A673 (cell line): ENCODE measurements at regions not wholly inside any gene's neighbourhood (a gene's known extent, or its start where the extent isn't known, plus 50 kb on each side); places are given as distances from the start of the nearest gene placed in this dataset.

Experiments used
- BruUV-seq: library from RNA; stranded (reverse); fragments of 400-500 nt; replicated peaks from 2 replicates; lab custom pipeline; 2021; lab: Mats Ljungman, UMichigan
- CTCF ChIA-PET: fragments of 300-600 bp; sonication (Branson Sonifier 250); formaldehyde crosslinking; loops from one replicate; lab custom pipeline; 2022; ENCODE audit warnings: antibody characterized with exemption; lab: Charles Lee
- POLR2A ChIA-PET: fragments of 300-600 bp; sonication (Branson Sonifier 250); formaldehyde crosslinking; loops from one replicate; lab custom pipeline; 2022; ENCODE audit warnings: antibody characterized with exemption; ENCODE audit not compliant: low non-redundant PET; lab: Charles Lee
- DNase-seq: peaks from one replicate; pipeline ENCODE4 v3.0.0-alpha.2; 2015; ENCODE audit warnings: low spot score
- H3K27ac ChIP-seq: fragments of 200-600 bp; sonication (generic); 2 replicates; pipeline ENCODE4 v1.5.1; 2016; ENCODE audit warnings: mixed run types, low read depth, mild to moderate bottlenecking, mixed read lengths, antibody characterized with exemption, low read length; ENCODE audit not compliant: poor library complexity, severe bottlenecking
- H3K27me3 ChIP-seq: fragments of 200-600 bp; sonication (generic); replicated peaks from 2 replicates; pipeline ENCODE4 v1.6.1; 2017; ENCODE audit warnings: mixed run types, low read depth, mild to moderate bottlenecking, mixed read lengths, antibody characterized with exemption, low read length; ENCODE audit not compliant: insufficient read depth, poor library complexity
- H3K36me3 ChIP-seq: fragments of 200-600 bp; sonication (generic); 2 replicates; pipeline ENCODE4 v1.6.1; 2016; ENCODE audit warnings: mixed run types, mild to moderate bottlenecking, mixed read lengths, antibody characterized with exemption, low read length; ENCODE audit not compliant: insufficient read depth, poor library complexity, severe bottlenecking
- H3K4me1 ChIP-seq: fragments of 200-600 bp; sonication (generic); 2 replicates; pipeline ENCODE4 v1.6.1; 2017; ENCODE audit warnings: mixed run types, mild to moderate bottlenecking, mixed read lengths, antibody characterized with exemption, low read length; ENCODE audit not compliant: insufficient read depth, poor library complexity, severe bottlenecking
- H3K4me3 ChIP-seq: fragments of 200-600 bp; sonication (generic); 2 replicates; pipeline ENCODE4 v1.5.1; 2016; ENCODE audit warnings: low read depth, mixed run types, mild to moderate bottlenecking, mixed read lengths, low read length; ENCODE audit not compliant: poor library complexity, severe bottlenecking
- H3K9me3 ChIP-seq: fragments of 200-600 bp; sonication (generic); 2 replicates; pipeline ENCODE4 v1.6.1; 2016; ENCODE audit warnings: mixed run types, low read depth, mild to moderate bottlenecking, mixed read lengths, antibody characterized with exemption, low read length; ENCODE audit not compliant: poor library complexity, severe bottlenecking
- CTCF ChIP-seq: fragments of 300-800, 200-600 bp; sonication (generic); conservative IDR thresholded peaks from 2 replicates; pipeline ENCODE4 v1.5.1; 2017; ENCODE audit warnings: low read depth, mild to moderate bottlenecking, antibody characterized with exemption, low read length, moderate library complexity, mixed read lengths
- EZH2 ChIP-seq: fragments of 200-600 bp; sonication (generic); IDR thresholded peaks from 2 replicates; pipeline ENCODE4 v1.6.1; 2017; ENCODE audit warnings: borderline replicate concordance, low read depth, mild to moderate bottlenecking, mixed read lengths, antibody characterized with exemption, low read length; ENCODE audit not compliant: poor library complexity, severe bottlenecking
- intact Hi-C: fragments of 100-400 bp; cut with micrococcal nuclease; formaldehyde crosslinking; loops from one replicate; pipeline ENCODE4 v1.10.0; 2022; ENCODE audit not compliant: unreplicated experiment

- no peak overlapping the region for H3K4me3 ChIP-seq
- intact Hi-C loops, result no loop called here
- no TSS peak for BruUV-seq
- POLR2A ChIA-PET, result no interaction called here
- no peaks in the 10 kb centered on the region for H3K4me1 ChIP-seq
- no peak for DNase-seq
- CTCF ChIA-PET, result no interaction called here
- H3K9me3 ChIP-seq, result no peaks in the 10 kb centered on the region
- no peak overlapping the region for H3K27ac ChIP-seq
- no peak for TF ChIP-seq EZH2
- TF ChIP-seq CTCF, result no peak
- no peaks in the 10 kb centered on the region for H3K36me3 ChIP-seq
- no peaks in the 10 kb centered on the region for H3K27me3 ChIP-seq
These were observed 414.7 kb upstream of the SGCD start for GRCh38 chr5:155912291-155912690.

GRCh38 chr5:155914766-155915165, 412.2 kb upstream of the SGCD start:
- intact Hi-C loops, result no loop called here
- Histone ChIP-seq H3K9me3 (no peaks in the 10 kb centered on the region), H3K4me3 (no peak overlapping the region), H3K36me3 (no peaks in the 10 kb centered on the region), H3K27me3 (no peaks in the 10 kb centered on the region), H3K4me1 (no peaks in the 10 kb centered on the region), H3K27ac (no peak overlapping the region)
- ChIA-PET POLR2A (no interaction called here), CTCF (no interaction called here)
- TF ChIP-seq EZH2, result no peak
- no peak for TF ChIP-seq CTCF
- BruUV-seq, result no TSS peak
- no peak for DNase-seq

GRCh38 chr5:155915601-155916000, 411.4 kb upstream of the SGCD start:
- H3K27me3 ChIP-seq, result no peaks in the 10 kb centered on the region
- BruUV-seq, result no TSS peak
- H3K9me3 ChIP-seq, result no peaks in the 10 kb centered on the region
- H3K4me1 ChIP-seq, result no peaks in the 10 kb centered on the region
- no peak for TF ChIP-seq CTCF
- TF ChIP-seq EZH2, result no peak
- CTCF ChIA-PET, result no interaction called here
- no peak overlapping the region for H3K27ac ChIP-seq
- DNase-seq, result no peak
- H3K36me3 ChIP-seq, result no peaks in the 10 kb centered on the region
- intact Hi-C loops, result no loop called here
- H3K4me3 ChIP-seq, result no peak overlapping the region
- POLR2A ChIA-PET, result no interaction called here

- CTCF ChIA-PET, result no interaction called here
These were observed 407.8 kb upstream of the SGCD start for GRCh38 chr5:155919126-155919525.

More at GRCh38 chr5:155919126-155919525, 407.8 kb upstream of the SGCD start:
- TF ChIP-seq EZH2 (no peak), CTCF (no peak)
- BruUV-seq, result no TSS peak
- Histone ChIP-seq H3K36me3 (no peaks in the 10 kb centered on the region), H3K27ac (no peak overlapping the region), H3K27me3 (no peaks in the 10 kb centered on the region), H3K9me3 (no peaks in the 10 kb centered on the region), H3K4me3 (no peak overlapping the region), H3K4me1 (no peaks in the 10 kb centered on the region)
- DNase-seq, result no peak
- POLR2A ChIA-PET, result no interaction called here
- intact Hi-C loops, result no loop called here
